GM18870 (cell line): ENCODE measurements at regions not wholly inside any gene's neighbourhood (a gene's known extent, or its start where the extent isn't known, plus 50 kb on each side); places are given as distances from the start of the nearest gene placed in this dataset.
"Not testable (repeated sequence)": the region's sequence is repeated elsewhere in the genome, so short reads cannot be mapped to it uniquely, and the experiment has no call there.

Experiments used
- ATAC-seq: cut with Tn5 transposase; IDR thresholded peaks from one replicate; pipeline ENCODE4 v1.9.1; 2021; ENCODE audit warnings: moderate library complexity; ENCODE audit not compliant: unreplicated experiment

DNA sequence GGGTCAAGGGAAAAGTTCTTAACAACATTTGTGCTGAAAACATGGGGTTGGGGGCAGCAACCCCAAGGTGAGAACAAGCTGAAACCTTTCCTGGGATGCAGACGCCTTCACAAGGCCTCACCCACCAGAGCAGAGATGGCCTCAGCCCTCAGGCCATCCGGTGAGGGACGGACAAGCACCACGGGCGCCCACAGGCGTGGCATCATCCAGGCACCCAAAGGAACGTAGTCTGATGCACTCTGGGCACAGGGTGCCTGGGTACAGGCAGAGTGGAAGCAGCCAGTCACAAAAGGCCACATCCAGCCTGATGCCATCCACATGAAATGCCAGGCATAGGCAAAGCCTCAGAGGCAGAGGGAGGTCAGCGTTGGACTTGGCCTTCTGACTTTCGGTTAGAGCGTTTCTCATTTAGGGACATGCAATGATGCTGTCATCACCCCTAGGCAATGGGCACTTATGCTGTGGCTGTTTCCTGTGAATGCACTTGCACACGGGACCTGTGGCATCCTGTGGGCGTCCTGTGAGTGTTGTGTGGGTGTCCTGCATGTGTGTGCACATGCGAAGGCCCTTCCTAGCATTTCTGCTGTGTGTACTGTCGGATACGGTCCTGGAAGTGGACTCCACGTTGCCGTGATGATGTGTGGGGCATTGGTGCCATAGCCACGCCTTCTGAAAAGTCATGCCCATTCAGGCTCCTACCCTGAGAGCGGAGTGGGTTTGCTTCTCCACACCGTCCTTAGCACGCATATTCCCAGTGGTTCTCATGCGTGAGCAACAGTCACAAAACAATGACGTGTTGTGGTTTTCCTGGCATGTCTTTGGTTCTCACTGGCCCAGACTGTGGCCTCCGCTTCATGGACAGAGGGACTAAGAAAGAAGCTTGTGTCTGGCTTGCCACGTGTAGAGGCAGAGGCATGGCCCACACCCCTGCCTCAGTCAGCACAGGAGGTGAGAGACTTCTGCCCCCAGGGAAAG lies 52.7 kb upstream of the ZNF469 start:
- ATAC-seq: no peak

DNA sequence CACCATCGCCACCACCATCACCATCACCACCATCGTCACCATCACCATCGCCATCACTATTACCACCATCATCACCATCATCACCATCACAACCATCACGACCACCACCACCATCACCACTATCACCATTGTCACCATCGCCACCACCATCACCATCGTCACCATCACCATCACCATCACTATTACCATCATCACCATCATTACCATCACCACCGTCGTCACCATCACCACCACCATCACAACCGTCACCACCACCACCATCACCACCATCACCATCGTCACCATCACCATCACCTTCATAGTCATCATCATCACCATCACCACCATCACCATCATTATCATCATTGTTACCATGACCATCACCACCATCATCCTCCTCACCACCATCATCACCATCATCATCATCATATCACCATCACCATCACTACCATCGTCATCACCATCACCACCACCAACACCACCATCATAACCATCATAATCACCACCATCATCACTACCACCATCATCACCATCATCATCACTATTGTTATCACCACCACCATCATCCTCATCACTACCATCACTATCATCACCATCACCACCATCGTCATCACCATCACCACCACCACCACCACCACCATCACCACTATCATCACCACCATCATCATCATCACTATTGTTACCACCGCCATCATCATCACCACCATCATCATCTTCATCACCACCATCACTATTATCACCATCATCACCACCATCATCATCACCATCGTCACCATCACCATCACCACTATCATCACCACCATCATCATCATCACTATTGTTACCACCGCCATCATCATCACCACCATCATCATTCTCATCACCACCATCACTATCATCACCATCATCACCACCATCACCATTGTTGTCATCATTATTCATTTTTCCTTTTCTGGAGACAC lies 51.5 kb upstream of the ZNF469 start:
- ATAC-seq: no peak

DNA sequence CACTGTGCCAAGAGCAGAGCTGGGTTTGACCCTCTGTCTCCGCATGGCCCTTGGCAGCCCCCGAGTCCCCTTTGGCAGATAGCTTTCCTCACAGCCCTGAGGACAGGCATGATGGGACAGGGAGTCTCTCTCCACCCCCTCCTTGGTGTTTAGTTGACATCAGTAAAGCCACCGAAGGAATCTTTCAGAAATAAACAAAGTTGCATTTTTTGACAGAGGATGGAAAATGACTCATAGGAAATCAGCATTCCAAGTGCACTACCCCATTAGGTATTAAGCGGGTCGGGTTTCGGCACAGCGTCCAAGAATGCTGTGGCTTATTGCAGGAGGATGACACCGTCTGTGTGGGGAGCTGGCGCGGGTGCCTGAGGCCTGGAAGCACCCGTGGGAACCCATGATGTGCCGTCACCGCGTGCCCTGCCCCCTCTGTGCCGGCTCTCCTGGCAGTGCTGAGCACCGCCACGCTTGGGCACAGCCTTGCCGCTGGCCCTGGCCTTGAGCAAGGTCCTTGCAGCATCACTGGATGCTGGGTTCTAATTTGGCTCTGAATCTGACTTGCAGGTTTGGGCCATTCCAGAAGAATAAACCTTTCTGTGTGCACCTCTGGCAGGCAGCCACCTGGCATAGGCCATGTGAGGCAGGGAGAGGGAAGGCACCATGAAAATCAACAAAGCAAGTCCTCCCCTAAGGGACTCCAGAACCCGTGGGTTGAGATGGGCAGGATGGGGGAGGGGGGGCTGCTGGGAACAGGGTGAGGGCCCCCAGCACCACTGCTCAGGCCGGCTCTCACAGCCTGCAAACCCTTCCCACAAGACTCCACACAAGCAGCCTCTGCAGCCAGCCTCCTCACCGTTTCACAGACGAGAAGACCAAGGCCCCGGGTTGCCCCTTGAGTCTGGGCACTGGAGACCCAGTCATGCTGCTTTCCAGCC lies 50.5 kb upstream of the ZNF469 start:
- ATAC-seq: no peak

DNA sequence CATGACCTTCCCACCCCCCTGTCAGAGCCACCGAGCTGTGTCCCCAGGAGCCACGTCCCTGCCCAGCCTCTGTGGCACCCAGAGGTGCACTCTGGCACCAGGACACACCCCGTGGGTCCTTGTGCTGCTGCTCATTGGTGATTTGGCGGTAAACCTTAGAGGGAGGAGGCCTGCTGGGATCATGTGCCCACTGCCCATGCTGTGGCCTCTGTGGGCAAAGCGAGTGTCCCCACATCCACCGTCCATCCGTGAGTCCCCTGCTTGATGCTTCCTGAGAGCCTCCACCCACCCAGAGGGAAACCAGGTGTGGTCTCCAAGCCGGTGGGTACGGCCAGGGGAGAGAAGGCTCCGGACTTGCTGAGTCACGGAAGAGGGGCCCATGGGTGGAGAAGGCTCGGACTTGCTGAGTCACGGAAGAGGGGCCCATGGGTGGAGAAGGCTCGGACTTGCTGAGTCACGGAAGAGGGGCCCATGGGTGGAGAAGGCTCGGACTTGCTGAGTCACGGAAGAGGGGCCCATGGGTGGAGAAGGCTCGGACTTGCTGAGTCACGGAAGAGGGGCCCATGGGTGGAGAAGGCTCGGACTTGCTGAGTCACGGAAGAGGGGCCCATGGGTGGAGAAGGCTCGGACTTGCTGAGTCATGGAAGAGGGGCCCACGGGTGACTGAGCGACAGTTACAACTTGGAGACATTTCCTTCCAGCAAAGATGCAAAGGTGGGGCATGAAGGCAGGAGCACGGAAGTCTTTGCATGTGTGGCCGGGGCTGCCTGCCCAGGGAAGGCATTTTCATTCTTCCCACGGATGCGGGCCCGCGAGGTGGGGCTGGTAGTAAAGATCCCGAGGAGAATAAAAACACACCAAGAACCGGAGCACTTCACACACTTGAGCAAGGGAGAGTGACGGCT lies 49.6 kb upstream of the ZNF469 start:
- not testable (repeated sequence) for ATAC-seq
